CD1c-positive myeloid dendritic cell (primary cell): ENCODE measurements at regions not wholly inside any gene's neighbourhood (a gene's known extent, or its start where the extent isn't known, plus 50 kb on each side); places are given as distances from the start of the nearest gene placed in this dataset.

Experiments
- DNase-seq: peaks from one replicate; pipeline ENCODE4 v3.0.0-alpha.2; 2016; ENCODE audit errors: extremely low spot score

- DNase-seq, result no peak
These were observed 113.0 kb downstream of the PLEKHG1 start for GRCh38 chr6:150712505-150713252.

DNA sequence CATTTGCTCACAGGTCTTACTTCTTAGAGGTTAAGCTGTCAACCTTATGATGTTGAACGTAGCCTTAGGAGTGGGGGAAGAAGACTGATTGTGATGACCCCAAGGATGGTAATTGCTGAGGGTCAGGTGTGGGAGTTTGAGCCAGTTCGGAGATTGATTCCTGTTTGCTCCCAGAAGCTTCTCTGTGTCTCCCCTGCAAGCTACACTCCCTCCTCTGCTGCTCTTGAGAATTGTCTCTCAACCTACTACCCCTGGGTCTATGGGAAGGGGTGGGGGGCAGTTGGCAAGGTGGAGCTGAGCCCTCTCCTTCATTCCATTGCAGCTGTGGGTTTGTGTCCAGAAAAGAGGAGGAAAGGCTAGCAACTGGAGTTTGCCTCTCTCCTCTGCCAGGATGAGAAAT lies 113.8 kb downstream of the PLEKHG1 start:
- no peak for DNase-seq

GRCh38 chr6:150713931-150714330 lies 114.2 kb downstream of the PLEKHG1 start:
- no peak for DNase-seq

DNA sequence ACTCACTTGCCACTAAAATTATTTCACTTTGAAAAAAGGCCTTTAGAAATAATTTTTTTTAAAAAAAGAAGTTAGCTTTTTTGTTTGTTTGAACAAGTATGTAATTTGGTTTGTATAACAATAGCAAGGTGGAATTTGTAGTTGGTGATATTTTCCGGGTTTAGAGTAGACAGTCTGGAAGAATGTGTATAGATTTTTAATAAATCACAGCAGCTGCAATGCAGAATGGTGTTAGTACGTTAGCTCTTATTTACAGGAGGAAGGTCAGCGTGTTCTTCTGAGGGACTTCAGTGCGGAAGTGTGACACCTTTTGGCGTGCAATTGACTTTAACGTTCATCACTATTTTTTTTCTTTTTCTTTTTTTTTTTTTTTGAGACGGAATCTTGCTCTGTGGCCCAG lies 115.4 kb downstream of the PLEKHG1 start:
- no peak for DNase-seq

DNA sequence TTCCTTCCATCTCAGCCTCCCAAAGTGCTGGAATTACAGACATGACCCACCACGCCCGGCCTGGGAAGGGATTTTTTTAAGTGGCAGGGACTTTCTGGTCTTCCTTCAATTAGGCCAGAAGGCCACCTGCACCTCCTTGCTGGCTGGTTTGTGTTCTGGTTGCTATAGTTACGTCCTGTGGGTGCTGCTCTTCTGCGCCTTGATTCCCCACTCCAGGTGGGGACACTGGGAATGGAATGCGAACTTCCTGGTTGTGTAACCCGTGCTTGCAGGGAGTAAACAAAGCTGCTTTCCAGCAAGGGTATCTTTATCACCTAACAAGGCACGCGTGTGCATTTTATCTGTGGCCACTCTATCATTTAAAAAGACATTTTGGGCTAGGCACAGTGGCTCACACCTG lies 117.7 kb downstream of the PLEKHG1 start:
- DNase-seq, result no peak

- no peak for DNase-seq
These were observed 119.5 kb downstream of the PLEKHG1 start for GRCh38 chr6:150719099-150719766.

DNA sequence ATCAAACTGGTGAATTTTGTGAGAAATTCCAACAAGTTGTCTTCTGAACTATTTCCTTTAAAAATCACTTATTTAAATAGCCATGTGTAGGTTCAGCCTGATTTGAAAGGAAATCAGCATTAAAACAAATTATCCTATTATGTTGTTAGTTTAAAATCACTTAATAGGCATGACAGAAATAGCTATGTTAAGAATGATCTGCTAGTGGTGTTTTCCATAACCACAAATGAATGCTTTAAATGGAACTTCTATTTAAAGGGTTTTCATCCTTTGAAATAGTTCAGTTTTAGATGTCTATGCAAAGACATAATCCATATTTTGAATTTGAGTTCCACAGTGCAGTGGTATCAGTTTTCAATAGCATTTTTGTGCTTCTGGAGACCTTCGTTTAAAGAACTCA lies 120.1 kb downstream of the PLEKHG1 start:
- no peak for DNase-seq

DNA sequence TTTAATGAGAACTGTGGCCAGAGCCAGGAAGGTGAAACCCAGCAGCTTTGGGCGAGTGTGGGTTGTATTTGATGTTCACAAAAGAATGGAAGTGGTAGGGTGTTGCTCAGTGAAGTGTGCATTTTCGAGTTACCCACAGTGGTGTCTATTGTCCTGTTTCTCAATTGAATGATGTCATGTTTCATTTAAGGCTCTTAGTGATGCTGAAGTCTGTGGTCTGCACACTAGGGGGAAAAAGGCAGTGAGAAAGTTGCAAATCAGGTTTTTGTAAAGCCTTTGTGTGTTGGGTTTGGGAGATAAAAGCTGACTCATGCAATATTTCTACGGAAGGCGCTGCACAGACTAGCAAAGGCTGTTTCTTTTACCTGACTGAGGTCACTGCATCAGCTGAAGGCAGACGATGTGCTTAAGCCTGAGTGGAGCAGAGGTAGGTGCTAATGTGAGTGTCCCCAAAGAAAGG lies 121.1 kb downstream of the PLEKHG1 start:
- DNase-seq, result no peak

DNA sequence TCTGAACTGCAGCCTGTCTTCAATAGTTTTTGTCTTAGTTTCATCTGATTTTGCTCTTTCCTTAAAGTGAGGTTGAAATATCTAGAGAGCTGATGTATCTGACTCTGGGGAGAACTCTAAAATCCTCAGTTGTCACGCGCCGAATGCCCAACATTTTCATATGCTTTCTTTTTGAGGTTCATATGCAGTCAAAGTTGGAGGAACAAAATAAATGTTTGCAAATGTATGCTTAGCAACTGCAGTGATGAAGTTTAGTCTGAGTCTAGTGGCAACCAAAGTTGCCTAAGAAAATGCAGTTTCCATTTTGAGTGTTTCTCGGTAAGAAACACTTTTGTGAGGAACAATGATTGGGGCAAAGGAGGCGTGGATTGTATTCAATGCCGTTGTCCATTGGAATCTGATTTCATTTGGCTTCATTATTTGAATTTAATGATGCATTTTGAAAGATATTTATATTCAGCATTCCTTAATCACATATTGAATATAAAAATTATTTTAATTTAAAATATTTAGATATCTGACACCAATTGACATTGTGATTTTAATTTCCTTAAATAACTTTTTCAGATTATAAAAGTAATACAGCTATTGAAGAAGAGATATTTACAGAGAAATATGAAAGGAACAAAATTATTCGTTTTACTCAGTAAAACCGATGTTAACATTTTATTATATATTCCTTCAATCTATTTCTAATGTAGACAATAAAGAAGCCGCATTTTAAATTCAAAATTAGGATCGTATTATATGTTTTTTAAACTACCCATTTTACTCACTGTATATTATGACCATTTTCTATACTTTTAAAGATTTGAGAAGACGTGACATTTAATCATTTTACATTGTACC lies 122.0 kb downstream of the PLEKHG1 start:
- no peak for DNase-seq

GRCh38 chr6:150722614-150723344 lies 123.1 kb downstream of the PLEKHG1 start:
- no peak for DNase-seq

DNA sequence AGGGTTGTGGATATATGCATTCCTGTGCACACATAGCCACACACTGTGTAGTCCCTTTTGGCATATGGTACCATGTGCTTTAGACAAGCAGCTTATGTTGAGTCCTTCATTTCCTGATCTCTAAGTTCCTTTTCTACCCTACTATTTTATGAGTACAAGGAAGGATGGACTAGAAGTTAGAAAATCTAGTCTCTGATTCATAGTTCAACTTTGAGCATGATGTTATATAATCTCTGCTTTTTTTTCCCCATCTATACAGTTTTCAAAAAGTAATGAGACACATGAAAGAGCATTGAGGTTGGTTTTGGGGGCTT lies 123.6 kb downstream of the PLEKHG1 start:
- no peak for DNase-seq

GRCh38 chr6:150723857-150724256 lies 124.2 kb downstream of the PLEKHG1 start:
- DNase-seq, result no peak

- DNase-seq, result no peak
These were observed 126.1 kb downstream of the PLEKHG1 start for GRCh38 chr6:150725795-150726194.

DNA sequence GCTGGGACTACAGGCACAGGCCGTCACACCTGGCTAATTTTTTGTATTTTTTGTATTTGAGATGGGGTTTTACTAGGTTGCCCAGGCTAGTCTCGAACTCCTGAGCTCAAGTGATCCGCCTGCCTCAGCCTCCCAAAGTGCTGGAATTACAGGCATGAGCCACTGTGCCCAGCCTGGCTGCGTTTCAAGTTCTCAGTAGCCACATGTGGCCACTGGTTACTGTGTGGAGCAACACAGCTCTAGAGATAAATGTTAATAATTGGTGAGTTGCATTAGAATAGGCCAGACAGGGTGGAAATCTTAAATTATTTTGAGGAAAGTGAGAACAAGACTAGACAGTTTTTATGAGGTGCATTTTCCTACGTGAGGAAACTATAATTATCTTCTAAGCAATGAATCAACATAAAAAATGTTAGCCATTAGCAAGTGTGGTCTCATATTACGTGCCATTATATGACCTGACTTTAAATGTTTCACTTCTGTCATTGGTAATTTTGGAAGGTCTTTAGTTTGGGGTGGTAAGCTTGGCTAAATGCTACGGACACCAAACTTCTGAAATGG lies 129.6 kb downstream of the PLEKHG1 start:
- no peak for DNase-seq

GRCh38 chr6:150730801-150731457 lies 131.2 kb downstream of the PLEKHG1 start:
- DNase-seq, result no peak

- DNase-seq, result no peak
These were observed 132.6 kb upstream of the MTHFD1L start for GRCh38 chr6:150732765-150733539.

DNA sequence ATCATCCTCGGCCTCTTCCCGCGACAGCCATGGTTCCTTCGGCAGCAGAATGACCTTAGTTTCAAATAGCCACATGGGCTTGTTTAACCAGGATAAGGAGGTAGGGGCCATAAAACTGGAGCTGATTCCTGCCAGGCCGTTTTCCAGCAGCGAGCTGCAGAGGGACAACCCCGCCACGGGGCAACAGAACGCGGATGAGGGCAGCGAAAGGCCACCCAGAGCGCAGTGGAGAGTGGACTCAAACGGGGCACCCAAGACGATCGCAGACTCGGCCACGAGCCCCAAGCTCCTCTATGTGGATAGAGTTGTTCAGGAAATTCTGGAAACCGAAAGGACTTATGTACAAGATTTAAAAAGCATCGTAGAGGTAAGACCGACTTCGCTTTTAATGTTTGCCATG lies 131.8 kb upstream of the MTHFD1L start:
- no peak for DNase-seq

GRCh38 chr6:150734235-150734634 lies 131.3 kb upstream of the MTHFD1L start:
- no peak for DNase-seq

- DNase-seq, result no peak
These were observed 130.1 kb upstream of the MTHFD1L start for GRCh38 chr6:150735341-150735851.

- no peak for DNase-seq
These were observed 127.3 kb upstream of the MTHFD1L start for GRCh38 chr6:150738092-150738629.
